ENCODE measurements at regions not wholly inside any gene's neighbourhood (a gene's known extent, or its start where the extent isn't known, plus 50 kb on each side); places are given as distances from the start of the nearest gene placed in this dataset.
"Not testable (repeated sequence)": the region's sequence is repeated elsewhere in the genome, so short reads cannot be mapped to it uniquely, and the experiment has no call there.

- no peak for DNase-seq (ENCODE audit: low read depth, low spot score)
These were observed 130.3 kb upstream of the ZPLD1 start for GRCh38 chr3:102304550-102304949.

- DNase-seq (ENCODE audit: low read depth, low spot score), result no peak
These were observed 127.4 kb upstream of the ZPLD1 start for GRCh38 chr3:102307442-102307841.

- DNase-seq (ENCODE audit: low read depth, low spot score), result no peak
These were observed 105.7 kb upstream of the ZPLD1 start for GRCh38 chr3:102329066-102329465.

GRCh38 chr3:102329561-102329960 is 105.3 kb upstream of the ZPLD1 start:
- DNase-seq (ENCODE audit: low read depth, low spot score), result no peak

GRCh38 chr3:102332205-102332604 is 102.6 kb upstream of the ZPLD1 start:
- DNase-seq (ENCODE audit: low read depth, low spot score), result no peak

- DNase-seq (ENCODE audit: low read depth, low spot score), result no peak
These were observed 101.9 kb upstream of the ZPLD1 start for GRCh38 chr3:102332934-102333333.

GRCh38 chr3:102336130-102336529 is 98.7 kb upstream of the ZPLD1 start:
- DNase-seq (ENCODE audit: low read depth, low spot score), result no peak

GRCh38 chr3:102339671-102340070 is 95.1 kb upstream of the ZPLD1 start:
- DNase-seq (ENCODE audit: low read depth, low spot score), result no peak

- no peak for DNase-seq (ENCODE audit: low read depth, low spot score)
These were observed 87.9 kb upstream of the ZPLD1 start for GRCh38 chr3:102346897-102347296.

GRCh38 chr3:102348904-102349303 is 85.9 kb upstream of the ZPLD1 start:
- DNase-seq (ENCODE audit: low read depth, low spot score), result no peak

- no peak for DNase-seq (ENCODE audit: low read depth, low spot score)
These were observed 81.7 kb upstream of the ZPLD1 start for GRCh38 chr3:102353148-102353547.

GRCh38 chr3:102353805-102354204 is 81.0 kb upstream of the ZPLD1 start:
- no peak for DNase-seq (ENCODE audit: low read depth, low spot score)

- no peak for DNase-seq (ENCODE audit: low read depth, low spot score)
These were observed 79.8 kb upstream of the ZPLD1 start for GRCh38 chr3:102354818-102355515.

- DNase-seq (ENCODE audit: low read depth, low spot score), result no peak
These were observed 78.3 kb upstream of the ZPLD1 start for GRCh38 chr3:102356506-102356905.

- DNase-seq (ENCODE audit: low read depth, low spot score), result not testable (repeated sequence)
These were observed 77.5 kb upstream of the ZPLD1 start for GRCh38 chr3:102357313-102357712.

GRCh38 chr3:102360183-102360860 is 74.5 kb upstream of the ZPLD1 start:
- no peak for DNase-seq (ENCODE audit: low read depth, low spot score)

- no peak for DNase-seq (ENCODE audit: low read depth, low spot score)
These were observed 73.7 kb upstream of the ZPLD1 start for GRCh38 chr3:102361101-102361500.

- not testable (repeated sequence) for DNase-seq (ENCODE audit: low read depth, low spot score)
These were observed 68.7 kb upstream of the ZPLD1 start for GRCh38 chr3:102366116-102366515.

GRCh38 chr3:102374863-102375634 is 59.8 kb upstream of the ZPLD1 start:
- DNase-seq (ENCODE audit: low read depth, low spot score), result no peak

GRCh38 chr3:102378216-102378615 is 56.6 kb upstream of the ZPLD1 start:
- no peak for DNase-seq (ENCODE audit: low read depth, low spot score)

GRCh38 chr3:102382201-102382600 is 52.6 kb upstream of the ZPLD1 start:
- not testable (repeated sequence) for DNase-seq (ENCODE audit: low read depth, low spot score)
